ENCODE measurements at regions not wholly inside any gene's neighbourhood (a gene's known extent, or its start where the extent isn't known, plus 50 kb on each side); places are given as distances from the start of the nearest gene placed in this dataset.

GRCh38 chr5:120164986-120165385 is 299.1 kb upstream of the PRR16 start:
- Mint-ChIP-seq H3K4me3 (no peak overlapping the region), H3K9me3 (ENCODE audit: insufficient read depth) (no peaks in the 10 kb centered on the region), H3K27me3 (no peaks in the 10 kb centered on the region), H3K27ac (no peak overlapping the region), H3K4me1 (no peaks in the 10 kb centered on the region)
- ChIA-PET CTCF (no interaction called here), POLR2A (no interaction called here)
- intact Hi-C loops (cut with micrococcal nuclease), result no loop called here
- Histone ChIP-seq H3K79me2 (ENCODE audit: control insufficient read depth, insufficient read depth, low read length) (no peaks in the 10 kb centered on the region), H3K4me2 (replicated peaks; ENCODE audit: low read depth, low read length, poor library complexity, severe bottlenecking) (no peak overlapping the region), H3K27ac (ENCODE audit: low read length in 2 of 2) (no peak overlapping the region), H4K20me1 (ENCODE audit: control insufficient read depth, insufficient read depth, low read length, poor library complexity, severe bottlenecking) (no peaks in the 10 kb centered on the region), H3K4me1 (ENCODE audit: control insufficient read depth in 2 of 2, insufficient read depth in 2 of 2, low read length in 2 of 2) (no peaks in the 10 kb centered on the region), H3K9me3 (ENCODE audit: control extremely low read depth in 1 of 3, control insufficient read depth in 2 of 3, insufficient read depth in 1 of 3, low read length in 2 of 3) (no peaks in the 10 kb centered on the region), H3K9ac (ENCODE audit: low read length) (no peak overlapping the region), H3K36me3 (replicated peaks in 1 of 2; ENCODE audit: control extremely low read depth in 1 of 2, control insufficient read depth in 1 of 2, extremely low read depth in 1 of 2, insufficient read depth in 2 of 2, low read length in 1 of 2) (no peaks in the 10 kb centered on the region), H2AFZ (ENCODE audit: insufficient read depth, low read depth, low read length, poor library complexity, severe bottlenecking) (no peak overlapping the region), H3K4me3 (ENCODE audit: control extremely low read depth in 1 of 5, extremely low read depth in 1 of 5, insufficient read depth in 1 of 5, low read depth in 2 of 5, low read length in 4 of 5) (no peak overlapping the region), H3K27me3 (replicated peaks in 1 of 4; ENCODE audit: control extremely low read depth in 1 of 4, control insufficient read depth in 3 of 4, insufficient read depth in 4 of 4, low read length in 3 of 4) (no peaks in the 10 kb centered on the region)
- no CpG with 5 or more reads among the region's 1 CpG for WGBS (ENCODE audit: insufficient coverage)
- ATAC-seq (ENCODE audit: low read depth) (no peak), DNase-seq (no peak)
- TF ChIP-seq EZH2 (IDR thresholded peaks at IDR 0.05; ENCODE audit: borderline replicate concordance, insufficient read depth, low read depth, low read length, poor library complexity, severe bottlenecking), result no peak
- TF ChIP-seq, protein P1, sequence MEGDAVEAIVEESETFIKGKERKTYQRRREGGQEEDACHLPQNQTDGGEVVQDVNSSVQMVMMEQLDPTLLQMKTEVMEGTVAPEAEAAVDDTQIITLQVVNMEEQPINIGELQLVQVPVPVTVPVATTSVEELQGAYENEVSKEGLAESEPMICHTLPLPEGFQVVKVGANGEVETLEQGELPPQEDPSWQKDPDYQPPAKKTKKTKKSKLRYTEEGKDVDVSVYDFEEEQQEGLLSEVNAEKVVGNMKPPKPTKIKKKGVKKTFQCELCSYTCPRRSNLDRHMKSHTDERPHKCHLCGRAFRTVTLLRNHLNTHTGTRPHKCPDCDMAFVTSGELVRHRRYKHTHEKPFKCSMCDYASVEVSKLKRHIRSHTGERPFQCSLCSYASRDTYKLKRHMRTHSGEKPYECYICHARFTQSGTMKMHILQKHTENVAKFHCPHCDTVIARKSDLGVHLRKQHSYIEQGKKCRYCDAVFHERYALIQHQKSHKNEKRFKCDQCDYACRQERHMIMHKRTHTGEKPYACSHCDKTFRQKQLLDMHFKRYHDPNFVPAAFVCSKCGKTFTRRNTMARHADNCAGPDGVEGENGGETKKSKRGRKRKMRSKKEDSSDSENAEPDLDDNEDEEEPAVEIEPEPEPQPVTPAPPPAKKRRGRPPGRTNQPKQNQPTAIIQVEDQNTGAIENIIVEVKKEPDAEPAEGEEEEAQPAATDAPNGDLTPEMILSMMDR (IDR thresholded peaks at IDR 0.05), result no peak

DNA sequence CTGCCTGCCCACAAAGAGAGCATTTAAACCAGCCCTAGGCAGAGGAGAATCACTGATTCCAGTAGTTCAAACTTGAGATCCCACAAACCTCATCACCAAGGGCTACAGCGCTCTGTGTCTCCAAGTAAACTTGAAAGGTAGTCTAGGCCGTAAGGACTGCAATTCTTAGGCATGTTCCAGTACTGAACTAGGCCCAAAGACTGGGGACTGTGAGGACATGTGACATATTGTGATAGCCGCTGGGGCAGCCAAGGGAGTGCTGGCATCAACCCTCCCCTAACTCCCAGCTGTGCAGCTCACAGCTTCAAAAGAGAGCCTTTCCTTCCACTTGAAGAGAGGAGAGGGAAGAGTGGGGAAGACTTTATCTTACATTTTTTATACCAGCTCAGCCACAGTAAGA is 291.0 kb upstream of the PRR16 start:
- no CpG with 5 or more reads among the region's 3 CpGs for WGBS (ENCODE audit: insufficient coverage)
- no peaks in the 10 kb centered on the region for H4K20me1 ChIP-seq (ENCODE audit: control insufficient read depth, insufficient read depth, low read length, poor library complexity, severe bottlenecking)
- DNase-seq (no peak), ATAC-seq (ENCODE audit: low read depth) (no peak)
- Mint-ChIP-seq H3K4me3 (no peak overlapping the region), H3K9me3 (ENCODE audit: insufficient read depth) (no peaks in the 10 kb centered on the region), H3K27me3 (no peaks in the 10 kb centered on the region), H3K27ac (no peak overlapping the region), H3K4me1 (no peaks in the 10 kb centered on the region)
- ChIA-PET CTCF (no interaction called here), POLR2A (no interaction called here)
- TF ChIP-seq, protein P1 (IDR thresholded peaks at IDR 0.05), result no peak
- TF ChIP-seq EZH2 (IDR thresholded peaks at IDR 0.05; ENCODE audit: borderline replicate concordance, insufficient read depth, low read depth, low read length, poor library complexity, severe bottlenecking), result no peak
- H3K9me3 ChIP-seq (ENCODE audit: control extremely low read depth in 1 of 3, control insufficient read depth in 2 of 3, insufficient read depth in 1 of 3, low read length in 2 of 3), result no peaks in the 10 kb centered on the region
- intact Hi-C loops (cut with micrococcal nuclease), result no loop called here
- H3K4me1 ChIP-seq (ENCODE audit: control insufficient read depth in 2 of 2, insufficient read depth in 2 of 2, low read length in 2 of 2), result no peaks in the 10 kb centered on the region
- H3K9ac ChIP-seq (ENCODE audit: low read length), result no peak overlapping the region
- no peak overlapping the region for H3K27ac ChIP-seq (ENCODE audit: low read length in 2 of 2)
- H3K36me3 ChIP-seq (replicated peaks in 1 of 2; ENCODE audit: control extremely low read depth in 1 of 2, control insufficient read depth in 1 of 2, extremely low read depth in 1 of 2, insufficient read depth in 2 of 2, low read length in 1 of 2), result no peaks in the 10 kb centered on the region
- no peak overlapping the region for H3K4me2 ChIP-seq (replicated peaks; ENCODE audit: low read depth, low read length, poor library complexity, severe bottlenecking)
- H2AFZ ChIP-seq (ENCODE audit: insufficient read depth, low read depth, low read length, poor library complexity, severe bottlenecking), result no peak overlapping the region
- no peaks in the 10 kb centered on the region for H3K27me3 ChIP-seq (replicated peaks in 1 of 4; ENCODE audit: control extremely low read depth in 1 of 4, control insufficient read depth in 3 of 4, insufficient read depth in 4 of 4, low read length in 3 of 4)
- H3K79me2 ChIP-seq (ENCODE audit: control insufficient read depth, insufficient read depth, low read length), result no peaks in the 10 kb centered on the region
- H3K4me3 ChIP-seq (ENCODE audit: control extremely low read depth in 1 of 5, extremely low read depth in 1 of 5, insufficient read depth in 1 of 5, low read depth in 2 of 5, low read length in 4 of 5), result no peak overlapping the region

Measured in B cell (primary cell).